ENCODE measurements at regions not wholly inside any gene's neighbourhood (a gene's known extent, or its start where the extent isn't known, plus 50 kb on each side); places are given as distances from the start of the nearest gene placed in this dataset.
"Not testable (repeated sequence)": the region's sequence is repeated elsewhere in the genome, so short reads cannot be mapped to it uniquely, and the experiment has no call there.

GRCh38 chr17:54666559-54666958, 234.1 kb upstream of the TOM1L1 start:
- no peaks in the 10 kb centered on the region for H3K79me2 ChIP-seq (ENCODE audit: control insufficient read depth, insufficient read depth, low read length)
- H2BK120ac ChIP-seq (ENCODE audit: low read depth, low read length): no peak overlapping the region
- peak; percentile 52 for DNase-seq
- H4K8ac ChIP-seq (ENCODE audit: low read depth, low read length): no peak overlapping the region
- H3K27me3 ChIP-seq (ENCODE audit: insufficient read depth, low read length, poor library complexity): no peaks in the 10 kb centered on the region
- no peak overlapping the region for H4K5ac ChIP-seq (ENCODE audit: low read length)
- H3K4me1 ChIP-seq (ENCODE audit: control insufficient read depth, low read depth, low read length): no peaks in the 10 kb centered on the region
- H2AK5ac ChIP-seq (ENCODE audit: low read length): no peak overlapping the region
- no peak overlapping the region for H3K9ac ChIP-seq (ENCODE audit: low read length)
- no peaks in the 10 kb centered on the region for H3K36me3 ChIP-seq (ENCODE audit: control insufficient read depth, insufficient read depth, low read length)
- no peak overlapping the region for H3K4ac ChIP-seq (ENCODE audit: low read depth, low read length)
- no peak overlapping the region for H3K56ac ChIP-seq (ENCODE audit: low read length)
- no CpG with 5 or more reads among the region's 4 CpGs for WGBS (ENCODE audit: extremely low coverage, insufficient coverage, low lambda C conversion rate)
- H3K4me3 ChIP-seq (ENCODE audit: low read length): no peak overlapping the region
- H3K79me1 ChIP-seq (ENCODE audit: low read length): no peaks in the 10 kb centered on the region
- no peak overlapping the region for H2BK5ac ChIP-seq (ENCODE audit: low read length)
- H3K23ac ChIP-seq (ENCODE audit: low read length): no peak overlapping the region
- no peak overlapping the region for H3K4me2 ChIP-seq (ENCODE audit: low read length)
- H3K27ac ChIP-seq (ENCODE audit: low read depth, low read length): no peak overlapping the region
- no peak overlapping the region for H3K18ac ChIP-seq (ENCODE audit: low read length)
- no peak overlapping the region for H2BK15ac ChIP-seq (replicated peaks; ENCODE audit: low read depth)

DNA sequence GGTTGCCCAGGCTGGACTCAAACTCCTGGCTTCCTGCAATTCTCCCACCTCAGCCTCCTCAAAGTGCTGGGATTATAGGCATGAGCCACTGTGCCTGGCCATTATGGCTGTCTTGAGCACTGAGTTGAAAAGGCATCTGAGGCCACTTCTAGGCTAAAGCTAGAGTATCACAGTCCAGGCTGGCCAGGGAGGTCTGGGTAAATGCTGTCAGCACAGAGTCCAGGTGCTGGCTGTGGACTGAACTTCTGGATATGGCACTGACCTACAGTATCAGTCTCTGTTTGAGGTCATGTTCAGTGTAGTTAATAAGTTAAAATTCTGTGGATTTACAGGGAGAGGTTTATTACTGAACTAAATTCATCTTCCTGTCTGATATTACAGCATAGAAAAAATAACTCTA, 222.5 kb upstream of the TOM1L1 start:
- H3K27me3 ChIP-seq (ENCODE audit: insufficient read depth, low read length, poor library complexity): no peaks in the 10 kb centered on the region
- H3K4me3 ChIP-seq (ENCODE audit: low read length): no peak overlapping the region
- H2BK120ac ChIP-seq (ENCODE audit: low read depth, low read length): no peak overlapping the region
- no peak overlapping the region for H3K23ac ChIP-seq (ENCODE audit: low read length)
- H3K4me1 ChIP-seq (ENCODE audit: control insufficient read depth, low read depth, low read length): no peaks in the 10 kb centered on the region
- no peak overlapping the region for H3K27ac ChIP-seq (ENCODE audit: low read depth, low read length)
- H3K56ac ChIP-seq (ENCODE audit: low read length): no peak overlapping the region
- no peak overlapping the region for H2BK15ac ChIP-seq (replicated peaks; ENCODE audit: low read depth)
- no peak overlapping the region for H3K9ac ChIP-seq (ENCODE audit: low read length)
- H3K4ac ChIP-seq (ENCODE audit: low read depth, low read length): no peak overlapping the region
- no peak overlapping the region for H3K18ac ChIP-seq (ENCODE audit: low read length)
- no peak for DNase-seq
- H3K4me2 ChIP-seq (ENCODE audit: low read length): no peak overlapping the region
- no peaks in the 10 kb centered on the region for H3K79me1 ChIP-seq (ENCODE audit: low read length)
- H3K36me3 ChIP-seq (ENCODE audit: control insufficient read depth, insufficient read depth, low read length): no peaks in the 10 kb centered on the region
- H2AK5ac ChIP-seq (ENCODE audit: low read length): no peak overlapping the region
- no peak overlapping the region for H2BK5ac ChIP-seq (ENCODE audit: low read length)
- H4K8ac ChIP-seq (ENCODE audit: low read depth, low read length): no peak overlapping the region
- no peaks in the 10 kb centered on the region for H3K79me2 ChIP-seq (ENCODE audit: control insufficient read depth, insufficient read depth, low read length)
- H4K5ac ChIP-seq (ENCODE audit: low read length): no peak overlapping the region

DNA sequence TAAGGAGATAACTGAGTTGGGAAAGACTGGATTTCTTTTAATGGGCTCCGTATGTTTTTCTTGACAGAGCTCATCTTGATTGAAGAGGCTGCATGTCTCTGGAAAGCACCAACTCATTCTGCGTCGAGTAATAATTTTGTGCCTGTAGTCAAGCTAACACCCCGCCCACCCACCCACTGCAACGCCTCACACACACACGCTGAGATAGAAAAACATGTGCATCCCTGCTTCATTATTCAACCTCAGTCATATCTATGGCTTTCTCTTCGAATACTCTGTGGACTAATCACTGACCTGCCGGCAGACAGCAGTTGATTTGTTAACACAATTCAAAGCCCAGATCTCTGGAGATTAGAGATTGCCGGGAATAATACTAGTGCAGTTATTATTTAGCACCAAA, 220.2 kb upstream of the TOM1L1 start:
- no peak overlapping the region for H3K23ac ChIP-seq (ENCODE audit: low read length)

DNA sequence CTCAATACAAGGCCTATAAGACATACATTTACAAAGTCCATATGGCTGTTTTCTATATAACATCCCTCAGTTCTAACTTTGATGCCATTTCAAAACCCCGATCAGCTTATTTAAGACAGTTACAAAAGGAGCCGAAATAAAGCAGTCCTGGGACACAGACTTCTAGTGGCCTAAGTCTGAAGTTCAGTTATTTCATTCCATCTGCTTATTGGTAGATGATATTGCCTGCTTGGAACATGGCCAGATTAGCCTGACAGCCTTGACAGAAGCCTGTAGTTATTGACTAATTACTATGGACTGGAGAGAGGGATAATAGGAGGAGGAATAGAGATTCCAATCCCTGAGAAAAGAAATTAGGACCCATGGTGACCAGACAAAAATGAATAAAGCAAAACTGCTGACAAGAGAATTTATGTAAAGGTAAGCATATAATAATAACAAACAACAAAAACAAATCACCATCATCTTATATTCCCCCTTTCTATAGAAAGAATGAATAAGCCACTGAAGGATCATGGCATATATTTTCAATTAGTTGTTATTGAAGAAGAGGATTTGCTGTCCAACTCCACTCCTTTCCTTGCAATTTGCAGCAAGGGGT, 206.3 kb upstream of the TOM1L1 start:
- Histone ChIP-seq H3K79me1 (ENCODE audit: low read length) (no peaks in the 10 kb centered on the region), H3K36me3 (ENCODE audit: control insufficient read depth, insufficient read depth, low read length) (no peaks in the 10 kb centered on the region), H3K4me2 (ENCODE audit: low read length) (no peak overlapping the region), H2AK5ac (ENCODE audit: low read length) (no peak overlapping the region), H3K27ac (ENCODE audit: low read depth, low read length) (no peak overlapping the region), H2BK15ac (replicated peaks; ENCODE audit: low read depth) (no peak overlapping the region), H4K8ac (ENCODE audit: low read depth, low read length) (no peak overlapping the region), H3K9ac (ENCODE audit: low read length) (no peak overlapping the region), H3K27me3 (ENCODE audit: insufficient read depth, low read length, poor library complexity) (no peaks in the 10 kb centered on the region), H3K4me3 (ENCODE audit: low read length) (no peak overlapping the region), H2BK5ac (ENCODE audit: low read length) (no peak overlapping the region), H3K79me2 (ENCODE audit: control insufficient read depth, insufficient read depth, low read length) (no peaks in the 10 kb centered on the region), H3K4me1 (ENCODE audit: control insufficient read depth, low read depth, low read length) (no peaks in the 10 kb centered on the region), H2BK120ac (ENCODE audit: low read depth, low read length) (no peak overlapping the region), H3K4ac (ENCODE audit: low read depth, low read length) (no peak overlapping the region), H3K18ac (ENCODE audit: low read length) (no peak overlapping the region), H4K5ac (ENCODE audit: low read length) (no peak overlapping the region), H3K23ac (ENCODE audit: low read length) (no peak overlapping the region), H3K56ac (ENCODE audit: low read length) (no peak overlapping the region)
- DNase-seq: no peak
- WGBS (ENCODE audit: extremely low coverage, insufficient coverage, low lambda C conversion rate): no CpG with 5 or more reads among the region's 2 CpGs

More for the DNA sequence above, 220.2 kb upstream of the TOM1L1 start:
- Histone ChIP-seq H3K27ac (ENCODE audit: low read depth, low read length) (no peak overlapping the region), H2BK120ac (ENCODE audit: low read depth, low read length) (no peak overlapping the region), H3K79me1 (ENCODE audit: low read length) (no peaks in the 10 kb centered on the region), H3K27me3 (ENCODE audit: insufficient read depth, low read length, poor library complexity) (no peaks in the 10 kb centered on the region), H3K4me3 (ENCODE audit: low read length) (no peak overlapping the region), H3K56ac (ENCODE audit: low read length) (no peak overlapping the region), H3K36me3 (ENCODE audit: control insufficient read depth, insufficient read depth, low read length) (no peaks in the 10 kb centered on the region), H3K4me1 (ENCODE audit: control insufficient read depth, low read depth, low read length) (no peaks in the 10 kb centered on the region), H4K8ac (ENCODE audit: low read depth, low read length) (no peak overlapping the region), H3K4me2 (ENCODE audit: low read length) (no peak overlapping the region), H3K9ac (ENCODE audit: low read length) (no peak overlapping the region), H2BK15ac (replicated peaks; ENCODE audit: low read depth) (no peak overlapping the region), H3K18ac (ENCODE audit: low read length) (no peak overlapping the region), H3K4ac (ENCODE audit: low read depth, low read length) (no peak overlapping the region), H2AK5ac (ENCODE audit: low read length) (no peak overlapping the region), H3K79me2 (ENCODE audit: control insufficient read depth, insufficient read depth, low read length) (no peaks in the 10 kb centered on the region), H4K5ac (ENCODE audit: low read length) (no peak overlapping the region), H2BK5ac (ENCODE audit: low read length) (no peak overlapping the region)
- WGBS (ENCODE audit: extremely low coverage, insufficient coverage, low lambda C conversion rate): no CpG with 5 or more reads among the region's 9 CpGs
- DNase-seq: no peak

- not testable (repeated sequence) for H2BK15ac ChIP-seq (replicated peaks; ENCODE audit: low read depth); H3K4me1 ChIP-seq (ENCODE audit: control insufficient read depth, low read depth, low read length); H4K5ac ChIP-seq (ENCODE audit: low read length); H3K18ac ChIP-seq (ENCODE audit: low read length); H3K27me3 ChIP-seq (ENCODE audit: insufficient read depth, low read length, poor library complexity); H3K23ac ChIP-seq (ENCODE audit: low read length); H2BK5ac ChIP-seq (ENCODE audit: low read length); H3K36me3 ChIP-seq (ENCODE audit: control insufficient read depth, insufficient read depth, low read length); H3K4me2 ChIP-seq (ENCODE audit: low read length); H4K8ac ChIP-seq (ENCODE audit: low read depth, low read length); H3K27ac ChIP-seq (ENCODE audit: low read depth, low read length); H2BK120ac ChIP-seq (ENCODE audit: low read depth, low read length); H3K79me2 ChIP-seq (ENCODE audit: control insufficient read depth, insufficient read depth, low read length); H2AK5ac ChIP-seq (ENCODE audit: low read length); H3K4ac ChIP-seq (ENCODE audit: low read depth, low read length); H3K56ac ChIP-seq (ENCODE audit: low read length); DNase-seq; H3K79me1 ChIP-seq (ENCODE audit: low read length); H3K4me3 ChIP-seq (ENCODE audit: low read length); H3K9ac ChIP-seq (ENCODE audit: low read length)
- no CpG with 5 or more reads among the region's 4 CpGs for WGBS (ENCODE audit: extremely low coverage, insufficient coverage, low lambda C conversion rate)
Measured at GRCh38 chr17:54712798-54713197, 187.9 kb upstream of the TOM1L1 start.

- Histone ChIP-seq H3K79me2 (ENCODE audit: control insufficient read depth, insufficient read depth, low read length) (no peaks in the 10 kb centered on the region), H2BK120ac (ENCODE audit: low read depth, low read length) (no peak overlapping the region), H4K5ac (ENCODE audit: low read length) (no peak overlapping the region), H3K27ac (ENCODE audit: low read depth, low read length) (no peak overlapping the region), H3K4me3 (ENCODE audit: low read length) (no peak overlapping the region), H3K18ac (ENCODE audit: low read length) (no peak overlapping the region), H2AK5ac (ENCODE audit: low read length) (no peak overlapping the region), H3K4me1 (ENCODE audit: control insufficient read depth, low read depth, low read length) (no peaks in the 10 kb centered on the region), H3K23ac (ENCODE audit: low read length) (no peak overlapping the region), H3K79me1 (ENCODE audit: low read length) (no peaks in the 10 kb centered on the region), H3K36me3 (ENCODE audit: control insufficient read depth, insufficient read depth, low read length) (no peaks in the 10 kb centered on the region), H3K27me3 (ENCODE audit: insufficient read depth, low read length, poor library complexity) (no peaks in the 10 kb centered on the region), H3K4ac (ENCODE audit: low read depth, low read length) (no peak overlapping the region), H4K8ac (ENCODE audit: low read depth, low read length) (no peak overlapping the region), H2BK5ac (ENCODE audit: low read length) (no peak overlapping the region), H2BK15ac (replicated peaks; ENCODE audit: low read depth) (no peak overlapping the region), H3K4me2 (ENCODE audit: low read length) (no peak overlapping the region), H3K56ac (ENCODE audit: low read length) (no peak overlapping the region), H3K9ac (ENCODE audit: low read length) (no peak overlapping the region)
- no peak for DNase-seq
- WGBS (ENCODE audit: extremely low coverage, insufficient coverage, low lambda C conversion rate): no CpG with 5 or more reads among the region's 2 CpGs
Measured at GRCh38 chr17:54718286-54718685, 182.4 kb upstream of the TOM1L1 start.
